Kidney (tissue), 13 donors: ENCODE measurements at regions not wholly inside any gene's neighbourhood (a gene's known extent, or its start where the extent isn't known, plus 50 kb on each side); places are given as distances from the start of the nearest gene placed in this dataset.

Experiments
- DNase-seq, 5 donors: peaks; one replicate each; pipeline ENCODE4 v3.0.0-alpha.2; 2013 to 2020
- FAIRE-seq: peaks from 2 replicates; lab custom pipeline; 2012; peaks lifted over from hg19 to GRCh38; lab: Jason Lieb, UNC
- H3K27ac ChIP-seq, 2 donors: one replicate each; pipeline ENCODE4 v1.7.0; 2013; ENCODE audit warnings: low read depth in 2 of 2, low read length in 2 of 2, inconsistent platforms in 1 of 2
- H3K27me3 ChIP-seq: one replicate; pipeline ENCODE4 v1.7.1; 2013; ENCODE audit warnings: low read length, inconsistent platforms; ENCODE audit not compliant: control insufficient read depth, insufficient read depth
- H3K36me3 ChIP-seq, 3 donors: one replicate each; pipeline versions ENCODE4 v1.7.0 to v1.7.1; 2013; ENCODE audit warnings: low read length in 3 of 3, control low read depth in 1 of 3, inconsistent platforms in 1 of 3; ENCODE audit not compliant: insufficient read depth in 3 of 3, control insufficient read depth in 2 of 3
- H3K4me1 ChIP-seq, 3 donors: one replicate each; pipeline versions ENCODE4 v1.7.0 to v1.7.1; 2013; ENCODE audit warnings: low read length in 3 of 3, inconsistent platforms in 1 of 3, low read depth in 1 of 3; ENCODE audit not compliant: control insufficient read depth in 2 of 3, insufficient read depth in 2 of 3
- H3K4me3 ChIP-seq, 3 donors: one replicate each; pipeline versions ENCODE4 v1.7.0 to v1.8.1; 2013; ENCODE audit warnings: low read length in 3 of 3, control low read depth in 1 of 3, inconsistent platforms in 1 of 3
- H3K9ac ChIP-seq, 3 donors: one replicate each; pipeline versions ENCODE4 v1.7.0 to v1.7.1; 2013; ENCODE audit warnings: low read length in 3 of 3, control low read depth in 1 of 3, inconsistent platforms in 1 of 3
- H3K9me3 ChIP-seq, 3 donors: one replicate each; pipeline versions ENCODE4 v1.7.0 to v1.7.1; 2013; ENCODE audit warnings: low read length in 3 of 3, control low read depth in 1 of 3, inconsistent platforms in 1 of 3; ENCODE audit not compliant: control insufficient read depth in 2 of 3, insufficient read depth in 1 of 3
- intact Hi-C: fragments of 100-400 bp; cut with DNase I; formaldehyde crosslinking; loops from one replicate; pipeline ENCODE4 v1.11.1; 2022
- TF ChIP-seq, protein P1 (sequence below): IDR thresholded peaks from 3 replicates; pipeline ENCODE4 v1.5.1; 2012; ENCODE audit warnings: mild to moderate bottlenecking, moderate library complexity, borderline replicate concordance; ENCODE audit not compliant: insufficient read depth; ENCODE audit errors: extremely low read depth
- donor health status: control.
- donor health status: control.
- donor health status: control.
- donor health status: control.
- donor health status: control.
- donor health status: DM: yes; HTN: yes; CAD: no.
- donor health status: Normal renal cell carcinoma (clear cell type).

DNA sequence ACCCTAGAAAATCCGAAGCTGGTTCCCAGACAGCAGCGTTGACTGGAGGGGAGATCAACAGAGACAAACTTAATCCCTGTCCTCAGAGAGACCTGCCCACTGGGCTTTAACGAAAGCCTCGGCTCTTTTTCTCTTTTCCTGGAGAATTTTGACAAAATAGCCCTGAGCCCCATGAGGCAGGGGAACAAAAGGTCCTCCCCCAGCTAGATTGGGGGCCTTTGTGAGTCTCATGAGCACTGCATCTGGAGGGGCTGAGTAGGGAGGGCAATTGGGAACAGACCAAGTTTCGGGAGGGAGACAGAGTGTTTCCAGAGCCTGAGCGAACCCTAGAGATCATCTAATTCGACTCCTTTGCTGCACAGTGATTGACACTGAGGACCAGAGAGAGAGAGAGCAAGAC is 123.9 kb upstream of the HAAO start:
- H3K27me3 ChIP-seq: no peaks in the 10 kb centered on the region
- no peaks in the 10 kb centered on the region for H3K36me3 ChIP-seq
- H3K9me3 ChIP-seq: no peaks in the 10 kb centered on the region
- peaks cover 0 to 12% (median 0%) of the 10 kb centered on the region in 3 donors for H3K4me1 ChIP-seq
- H3K4me3 ChIP-seq: no peak overlapping the region
- TF ChIP-seq, protein P1, sequence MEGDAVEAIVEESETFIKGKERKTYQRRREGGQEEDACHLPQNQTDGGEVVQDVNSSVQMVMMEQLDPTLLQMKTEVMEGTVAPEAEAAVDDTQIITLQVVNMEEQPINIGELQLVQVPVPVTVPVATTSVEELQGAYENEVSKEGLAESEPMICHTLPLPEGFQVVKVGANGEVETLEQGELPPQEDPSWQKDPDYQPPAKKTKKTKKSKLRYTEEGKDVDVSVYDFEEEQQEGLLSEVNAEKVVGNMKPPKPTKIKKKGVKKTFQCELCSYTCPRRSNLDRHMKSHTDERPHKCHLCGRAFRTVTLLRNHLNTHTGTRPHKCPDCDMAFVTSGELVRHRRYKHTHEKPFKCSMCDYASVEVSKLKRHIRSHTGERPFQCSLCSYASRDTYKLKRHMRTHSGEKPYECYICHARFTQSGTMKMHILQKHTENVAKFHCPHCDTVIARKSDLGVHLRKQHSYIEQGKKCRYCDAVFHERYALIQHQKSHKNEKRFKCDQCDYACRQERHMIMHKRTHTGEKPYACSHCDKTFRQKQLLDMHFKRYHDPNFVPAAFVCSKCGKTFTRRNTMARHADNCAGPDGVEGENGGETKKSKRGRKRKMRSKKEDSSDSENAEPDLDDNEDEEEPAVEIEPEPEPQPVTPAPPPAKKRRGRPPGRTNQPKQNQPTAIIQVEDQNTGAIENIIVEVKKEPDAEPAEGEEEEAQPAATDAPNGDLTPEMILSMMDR: no peak
- H3K27ac ChIP-seq: no peak overlapping the region
- H3K9ac ChIP-seq: no peak overlapping the region
- intact Hi-C loops: no loop called here
- DNase-seq (peak in 1 of 5 donors; percentile 20), FAIRE-seq (no peak)

GRCh38 chr2:42914860-42915259 is 122.5 kb upstream of the HAAO start:
- H3K36me3 ChIP-seq: no peaks in the 10 kb centered on the region
- H3K9me3 ChIP-seq: no peaks in the 10 kb centered on the region
- intact Hi-C loops: no loop called here
- H3K4me3 ChIP-seq: no peak overlapping the region
- no peak for FAIRE-seq
- TF ChIP-seq, protein P1: no peak
- DNase-seq: no peak
- H3K27me3 ChIP-seq: no peaks in the 10 kb centered on the region
- peaks cover 0 to 11% (median 0%) of the 10 kb centered on the region in 3 donors for H3K4me1 ChIP-seq
- H3K9ac ChIP-seq: no peak overlapping the region
- no peak overlapping the region for H3K27ac ChIP-seq

DNA sequence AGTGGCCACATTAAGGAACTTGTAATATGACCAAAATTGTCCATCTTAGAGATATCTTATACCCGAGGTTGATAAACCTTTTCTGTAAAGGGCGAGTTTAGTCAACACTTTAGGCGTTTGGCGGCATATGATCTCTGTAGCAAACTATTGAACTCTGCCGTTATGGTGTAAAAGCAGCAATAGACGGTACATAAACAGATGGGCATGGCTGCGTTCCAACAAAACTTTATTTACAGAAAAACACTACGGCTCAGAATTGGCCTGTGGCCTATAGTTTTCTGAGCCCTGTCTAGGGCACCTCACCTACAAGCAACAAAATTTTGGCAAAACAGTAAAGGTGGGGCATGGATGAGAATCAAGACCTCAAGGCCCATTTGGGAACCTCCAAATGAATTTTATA is 121.9 kb upstream of the HAAO start:
- DNase-seq: no peak
- Histone ChIP-seq H3K4me1 (peaks cover 0 to 11% (median 0%) of the 10 kb centered on the region in 3 donors), H3K9ac (no peak overlapping the region), H3K27me3 (no peaks in the 10 kb centered on the region), H3K36me3 (no peaks in the 10 kb centered on the region), H3K9me3 (no peaks in the 10 kb centered on the region), H3K4me3 (no peak overlapping the region), H3K27ac (no peak overlapping the region)
- TF ChIP-seq, protein P1: no peak
- intact Hi-C loops: no loop called here
- no peak for FAIRE-seq

- Histone ChIP-seq H3K4me3 (no peak overlapping the region), H3K9me3 (no peaks in the 10 kb centered on the region), H3K4me1 (peaks cover 0 to 16% (median 1%) of the 10 kb centered on the region in 3 donors), H3K27me3 (no peaks in the 10 kb centered on the region), H3K9ac (no peak overlapping the region), H3K36me3 (no peaks in the 10 kb centered on the region), H3K27ac (no peak overlapping the region)
- TF ChIP-seq, protein P1: no peak
- DNase-seq (no peak), FAIRE-seq (no peak)
- intact Hi-C loops: no loop called here
Measured at GRCh38 chr2:42913280-42913878, 121.0 kb upstream of the HAAO start.
